Fibroblast of villous mesenchyme (primary cell): ENCODE measurements at regions not wholly inside any gene's neighbourhood (a gene's known extent, or its start where the extent isn't known, plus 50 kb on each side); places are given as distances from the start of the nearest gene placed in this dataset.

Experiments
- DNase-seq: peaks from one replicate; pipeline ENCODE4 v3.0.0-alpha.2; 2010; ENCODE audit warnings: low read depth
- H3K4me3 ChIP-seq: 2 replicates; pipeline ENCODE4 v1.5.1; 2011; ENCODE audit warnings: low read depth, mild to moderate bottlenecking, low read length
- CTCF ChIP-seq: IDR thresholded peaks from 2 replicates; pipeline ENCODE4 v1.5.1; 2012; ENCODE audit warnings: low read depth, mild to moderate bottlenecking, low read length; ENCODE audit not compliant: insufficient read depth

- DNase-seq = no peak
- no peak overlapping the region for H3K4me3 ChIP-seq
- no peak for TF ChIP-seq CTCF
Observed at GRCh38 chr16:50868577-50868976, 126.7 kb downstream of the CYLD start.

- no peak overlapping the region for H3K4me3 ChIP-seq
- no peak for TF ChIP-seq CTCF
- DNase-seq = no peak
Observed at GRCh38 chr16:50866806-50867205, 124.9 kb downstream of the CYLD start.

GRCh38 chr16:50864386-50864785 lies 122.5 kb downstream of the CYLD start:
- no peak overlapping the region for H3K4me3 ChIP-seq
- no peak for DNase-seq
- no peak for TF ChIP-seq CTCF

GRCh38 chr16:50863644-50864144 lies 121.8 kb downstream of the CYLD start:
- no peak for TF ChIP-seq CTCF
- H3K4me3 ChIP-seq = no peak overlapping the region
- no peak for DNase-seq

GRCh38 chr16:50862818-50863643 lies 121.1 kb downstream of the CYLD start:
- no peak for TF ChIP-seq CTCF
- no peak overlapping the region for H3K4me3 ChIP-seq
- no peak for DNase-seq

- H3K4me3 ChIP-seq = no peak overlapping the region
- no peak for TF ChIP-seq CTCF
- peak; percentile 7 for DNase-seq
Observed at GRCh38 chr16:50861970-50862411, 120.1 kb downstream of the CYLD start.
